Dendritic cell treated with granulocyte-macrophage colony-stimulating factor and Interleukin-4, amounts not matched to agents 40 ng/mL and 50 ng/mL, for 4 days (primary cell): ENCODE measurements at regions not wholly inside any gene's neighbourhood (a gene's known extent, or its start where the extent isn't known, plus 50 kb on each side); places are given as distances from the start of the nearest gene placed in this dataset.

ENCODE experiments used
- H3K27ac Mint-ChIP-seq: one replicate; pipeline ENCODE4 v1.8.0; 2022; ENCODE audit warnings: mild to moderate bottlenecking, mixed read lengths
- H3K27me3 Mint-ChIP-seq: one replicate; pipeline ENCODE4 v1.8.0; 2022; ENCODE audit warnings: mild to moderate bottlenecking, mixed read lengths
- H3K36me3 Mint-ChIP-seq: one replicate; pipeline ENCODE4 v1.8.0; 2022; ENCODE audit warnings: low read depth, mixed read lengths
- H3K4me1 Mint-ChIP-seq: one replicate; pipeline ENCODE4 v1.8.0; 2022; ENCODE audit warnings: low read depth, mixed read lengths
- H3K4me3 Mint-ChIP-seq: one replicate; pipeline ENCODE4 v1.8.0; 2022; ENCODE audit warnings: mild to moderate bottlenecking, moderate library complexity, mixed read lengths
- H3K9me3 Mint-ChIP-seq: one replicate; pipeline ENCODE4 v1.8.0; 2022; ENCODE audit warnings: mixed read lengths
- intact Hi-C: fragments of 100-400 bp; cut with micrococcal nuclease; formaldehyde crosslinking; loops from one replicate; pipeline ENCODE4 v1.15.0; 2022

- Mint-ChIP-seq H3K27me3 (peaks cover 1% of the 10 kb centered on the region), H3K4me3 (no peak overlapping the region), H3K9me3 (no peaks in the 10 kb centered on the region), H3K36me3 (no peaks in the 10 kb centered on the region), H3K4me1 (no peaks in the 10 kb centered on the region), H3K27ac (no peak overlapping the region)
- intact Hi-C loops, result no loop called here
Measured at GRCh38 chr16:65760874-65761273, 605.6 kb upstream of the CDH5 start.

GRCh38 chr16:65758620-65759019, 607.9 kb upstream of the CDH5 start:
- H3K27me3 Mint-ChIP-seq, result peaks cover 1% of the 10 kb centered on the region
- intact Hi-C loops, result no loop called here
- H3K4me1 Mint-ChIP-seq, result no peaks in the 10 kb centered on the region
- H3K27ac Mint-ChIP-seq, result no peak overlapping the region
- no peaks in the 10 kb centered on the region for H3K36me3 Mint-ChIP-seq
- H3K9me3 Mint-ChIP-seq, result no peaks in the 10 kb centered on the region
- no peak overlapping the region for H3K4me3 Mint-ChIP-seq

- Mint-ChIP-seq H3K27me3 (peaks cover 1% of the 10 kb centered on the region), H3K9me3 (no peaks in the 10 kb centered on the region), H3K36me3 (no peaks in the 10 kb centered on the region), H3K4me1 (no peaks in the 10 kb centered on the region), H3K27ac (no peak overlapping the region), H3K4me3 (no peak overlapping the region)
- intact Hi-C loops, result no loop called here
Measured at GRCh38 chr16:65757064-65757463, 609.4 kb upstream of the CDH5 start.

- Mint-ChIP-seq H3K36me3 (no peaks in the 10 kb centered on the region), H3K4me1 (no peaks in the 10 kb centered on the region), H3K4me3 (no peak overlapping the region), H3K27me3 (peaks cover 1% of the 10 kb centered on the region), H3K9me3 (no peaks in the 10 kb centered on the region), H3K27ac (no peak overlapping the region)
- intact Hi-C loops, result no loop called here
Measured at GRCh38 chr16:65756163-65756562, 610.3 kb upstream of the CDH5 start.

GRCh38 chr16:65754820-65755691, 611.4 kb upstream of the CDH5 start:
- intact Hi-C loops, result no loop called here
- H3K27ac Mint-ChIP-seq, result no peak overlapping the region
- H3K36me3 Mint-ChIP-seq, result no peaks in the 10 kb centered on the region
- H3K27me3 Mint-ChIP-seq, result peaks cover 1% of the 10 kb centered on the region
- no peaks in the 10 kb centered on the region for H3K4me1 Mint-ChIP-seq
- no peaks in the 10 kb centered on the region for H3K9me3 Mint-ChIP-seq
- no peak overlapping the region for H3K4me3 Mint-ChIP-seq

- Mint-ChIP-seq H3K9me3 (no peaks in the 10 kb centered on the region), H3K27me3 (peaks cover 5% of the 10 kb centered on the region), H3K36me3 (no peaks in the 10 kb centered on the region), H3K4me1 (no peaks in the 10 kb centered on the region), H3K4me3 (no peak overlapping the region), H3K27ac (no peak overlapping the region)
- intact Hi-C loops, result no loop called here
Measured at GRCh38 chr16:65752522-65752844, 614.0 kb upstream of the CDH5 start.

- peaks cover 5% of the 10 kb centered on the region for H3K27me3 Mint-ChIP-seq
- no peaks in the 10 kb centered on the region for H3K9me3 Mint-ChIP-seq
- no peaks in the 10 kb centered on the region for H3K36me3 Mint-ChIP-seq
- no peaks in the 10 kb centered on the region for H3K4me1 Mint-ChIP-seq
- intact Hi-C loops, result no loop called here
- no peak overlapping the region for H3K27ac Mint-ChIP-seq
- no peak overlapping the region for H3K4me3 Mint-ChIP-seq
Measured at GRCh38 chr16:65751622-65752521, 614.6 kb upstream of the CDH5 start.

- no peaks in the 10 kb centered on the region for H3K9me3 Mint-ChIP-seq
- no peaks in the 10 kb centered on the region for H3K4me1 Mint-ChIP-seq
- no peak overlapping the region for H3K27ac Mint-ChIP-seq
- no peaks in the 10 kb centered on the region for H3K36me3 Mint-ChIP-seq
- no peak overlapping the region for H3K4me3 Mint-ChIP-seq
- peaks cover 5% of the 10 kb centered on the region for H3K27me3 Mint-ChIP-seq
- intact Hi-C loops, result no loop called here
Measured at GRCh38 chr16:65749506-65749905, 617.0 kb upstream of the CDH5 start.

- Mint-ChIP-seq H3K36me3 (no peaks in the 10 kb centered on the region), H3K4me3 (no peak overlapping the region), H3K9me3 (no peaks in the 10 kb centered on the region), H3K27me3 (peaks cover 5% of the 10 kb centered on the region), H3K27ac (no peak overlapping the region), H3K4me1 (peaks cover 10% of the 10 kb centered on the region)
- intact Hi-C loops, result no loop called here
Measured at GRCh38 chr16:65746941-65747340, 619.5 kb upstream of the CDH5 start.

GRCh38 chr16:65745201-65745708, 621.2 kb upstream of the CDH5 start:
- peaks cover 13% of the 10 kb centered on the region for H3K4me1 Mint-ChIP-seq
- intact Hi-C loops, result no loop called here
- H3K36me3 Mint-ChIP-seq, result no peaks in the 10 kb centered on the region
- peaks cover 5% of the 10 kb centered on the region for H3K27me3 Mint-ChIP-seq
- H3K27ac Mint-ChIP-seq, result no peak overlapping the region
- H3K9me3 Mint-ChIP-seq, result no peaks in the 10 kb centered on the region
- H3K4me3 Mint-ChIP-seq, result no peak overlapping the region

GRCh38 chr16:65744401-65744800, 622.1 kb upstream of the CDH5 start:
- Mint-ChIP-seq H3K27ac (no peak overlapping the region), H3K9me3 (peaks cover 4% of the 10 kb centered on the region), H3K36me3 (no peaks in the 10 kb centered on the region), H3K27me3 (peaks cover 1% of the 10 kb centered on the region), H3K4me3 (no peak overlapping the region), H3K4me1 (peaks cover 21% of the 10 kb centered on the region)
- intact Hi-C loops, result no loop called here

GRCh38 chr16:65743558-65743957, 621.7 kb upstream of the CDH11 start:
- Mint-ChIP-seq H3K9me3 (peaks cover 7% of the 10 kb centered on the region), H3K4me1 (peaks cover 25% of the 10 kb centered on the region), H3K4me3 (no peak overlapping the region), H3K27me3 (no peaks in the 10 kb centered on the region), H3K36me3 (no peaks in the 10 kb centered on the region), H3K27ac (no peak overlapping the region)
- intact Hi-C loops, result no loop called here

GRCh38 chr16:65740711-65741110, 618.8 kb upstream of the CDH11 start:
- H3K9me3 Mint-ChIP-seq, result peaks cover 7% of the 10 kb centered on the region
- peaks cover 30% of the 10 kb centered on the region for H3K4me1 Mint-ChIP-seq
- H3K36me3 Mint-ChIP-seq, result no peaks in the 10 kb centered on the region
- H3K27ac Mint-ChIP-seq, result no peak overlapping the region
- no peak overlapping the region for H3K4me3 Mint-ChIP-seq
- H3K27me3 Mint-ChIP-seq, result no peaks in the 10 kb centered on the region
- intact Hi-C loops, result no loop called here

GRCh38 chr16:65739518-65739917, 617.7 kb upstream of the CDH11 start:
- intact Hi-C loops, result no loop called here
- peaks cover 30% of the 10 kb centered on the region for H3K4me1 Mint-ChIP-seq
- H3K9me3 Mint-ChIP-seq, result peaks cover 7% of the 10 kb centered on the region
- H3K27me3 Mint-ChIP-seq, result no peaks in the 10 kb centered on the region
- no peak overlapping the region for H3K4me3 Mint-ChIP-seq
- H3K27ac Mint-ChIP-seq, result no peak overlapping the region
- H3K36me3 Mint-ChIP-seq, result no peaks in the 10 kb centered on the region
